ENCODE measurements at regions not wholly inside any gene's neighbourhood (a gene's known extent, or its start where the extent isn't known, plus 50 kb on each side); places are given as distances from the start of the nearest gene placed in this dataset.

DNA sequence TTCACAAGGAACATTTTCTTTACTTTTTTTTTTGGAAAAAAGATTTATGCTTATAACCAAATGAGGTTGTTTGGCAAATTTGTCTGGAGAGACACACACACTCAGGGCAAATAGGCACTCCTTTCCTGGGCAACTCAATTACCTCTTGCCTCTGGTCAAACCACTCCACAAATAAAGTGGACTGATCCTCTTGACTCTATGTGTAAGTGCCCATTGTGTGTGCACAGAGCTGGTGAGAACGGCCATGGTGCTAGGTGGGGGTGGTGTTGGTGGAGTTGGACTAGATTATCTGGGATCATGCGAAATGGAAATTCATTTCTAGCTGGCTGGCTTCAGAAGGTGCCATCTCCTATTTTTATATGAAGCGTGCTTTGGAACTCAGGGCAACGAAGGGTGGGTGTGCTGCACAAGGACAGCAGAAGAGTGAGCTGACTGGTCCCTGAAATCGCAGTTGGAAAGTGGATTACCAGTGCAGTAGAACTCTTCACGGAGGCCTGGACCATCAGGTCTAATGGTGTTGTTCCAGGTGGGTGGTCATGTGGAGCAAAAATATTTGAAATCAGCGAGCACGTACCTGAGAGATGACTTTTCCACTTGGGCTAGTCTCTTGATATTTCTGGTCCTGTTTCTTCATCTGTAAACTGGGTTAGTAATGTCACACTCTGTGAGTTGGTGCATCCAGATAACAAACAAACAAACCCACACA lies 149.9 kb downstream of the RPIA start:
- TF ChIP-seq EZH2 (IDR thresholded peaks at IDR 0.05; ENCODE audit: low read length, unreplicated experiment) (no peak), CTCF (conservative IDR thresholded peaks at IDR 0.05; ENCODE audit: low read depth, low read length) (no peak), EZH2phosphoT487 (IDR thresholded peaks at IDR 0.05; ENCODE audit: borderline replicate concordance, low read length) (no peak)
